Neural cell (in vitro differentiated cells): ENCODE measurements at regions not wholly inside any gene's neighbourhood (a gene's known extent, or its start where the extent isn't known, plus 50 kb on each side); places are given as distances from the start of the nearest gene placed in this dataset.

ENCODE experiments used
- H2AFZ ChIP-seq: fragments of 200-600, 300-800 bp; sonication (generic), shearing (Covaris generic); 2 replicates; pipeline ENCODE4 v1.6.0; 2014; ENCODE audit warnings: low read depth, mild to moderate bottlenecking, antibody characterized with exemption, low read length, moderate library complexity
- H3F3A ChIP-seq: fragments of 200-600 bp; shearing (Covaris generic); 2 replicates; pipeline ENCODE4 v1.6.1; 2016; ENCODE audit warnings: mild to moderate bottlenecking, moderate library complexity, mixed read lengths, antibody characterized with exemption, low read length; ENCODE audit not compliant: insufficient read depth, poor library complexity, severe bottlenecking
- H3K27ac ChIP-seq: fragments of 200-600, 300-800 bp; sonication (generic), shearing (Covaris generic); 2 replicates; pipeline ENCODE4 v1.5.1; 2014; ENCODE audit warnings: mild to moderate bottlenecking, low read length, moderate library complexity
- H3K27me3 ChIP-seq: fragments of 300-800, 200-600 bp; sonication (generic), shearing (Covaris generic); 2 replicates; pipeline ENCODE4 v1.6.0; 2014; ENCODE audit warnings: mild to moderate bottlenecking, low read depth, low read length, moderate library complexity; ENCODE audit not compliant: insufficient read depth
- H3K36me3 ChIP-seq: fragments of 300-800, 200-600 bp; sonication (generic), shearing (Covaris generic); 2 replicates; pipeline ENCODE4 v1.5.1; 2014; ENCODE audit warnings: mild to moderate bottlenecking, antibody characterized with exemption, low read length, moderate library complexity; ENCODE audit not compliant: insufficient read depth
- H3K4me2 ChIP-seq: fragments of 300-800, 200-600 bp; sonication (generic), shearing (Covaris generic); 2 replicates; pipeline ENCODE4 v1.6.0; 2014; ENCODE audit warnings: mild to moderate bottlenecking, low read length
- H3K4me3 ChIP-seq: fragments of 300-800, 200-600 bp; sonication (generic), shearing (Covaris generic); 2 replicates; pipeline ENCODE4 v1.5.1; 2014; ENCODE audit warnings: mild to moderate bottlenecking, low read length, moderate library complexity
- H3K79me2 ChIP-seq: fragments of 200-600 bp; shearing (Covaris generic); replicated peaks from 2 replicates; pipeline ENCODE4 v1.6.0; 2014; ENCODE audit warnings: mild to moderate bottlenecking, low read length, moderate library complexity; ENCODE audit not compliant: insufficient read depth
- H3K9ac ChIP-seq: fragments of 300-800, 200-600 bp; sonication (generic), shearing (Covaris generic); 2 replicates; pipeline ENCODE4 v1.6.1; 2016; ENCODE audit warnings: mild to moderate bottlenecking, low read length, mixed read lengths
- H3K9me2 ChIP-seq: fragments of 200-600 bp; shearing (Covaris generic); 2 replicates; pipeline ENCODE4 v1.6.1; 2016; ENCODE audit warnings: mild to moderate bottlenecking, low read length, mixed read lengths; ENCODE audit not compliant: insufficient read depth
- H3K9me3 ChIP-seq: fragments of 200-600, 300-800 bp; sonication (generic), shearing (Covaris generic); 2 replicates; pipeline ENCODE4 v1.6.1; 2016; ENCODE audit warnings: mild to moderate bottlenecking, mixed run types, low read length, moderate library complexity, mixed read lengths
- H4K20me1 ChIP-seq: fragments of 200-600 bp; shearing (Covaris generic); 2 replicates; pipeline ENCODE4 v1.6.1; 2016; ENCODE audit warnings: mild to moderate bottlenecking, mixed run types; ENCODE audit not compliant: insufficient read depth
- CTCF ChIP-seq: fragments of 450-650 bp; IDR thresholded peaks from 2 replicates; pipeline ENCODE4 v1.5.1; 2014; ENCODE audit warnings: antibody characterized with exemption, mild to moderate bottlenecking, moderate library complexity; ENCODE audit not compliant: poor library complexity, severe bottlenecking
- EP300 ChIP-seq: fragments of 450-650 bp; conservative IDR thresholded peaks from 2 replicates; pipeline ENCODE4 v1.6.1; 2014; ENCODE audit warnings: antibody characterized with exemption, mild to moderate bottlenecking, moderate library complexity; ENCODE audit not compliant: poor library complexity, severe bottlenecking
- MXI1 ChIP-seq: fragments of 450-650 bp; conservative IDR thresholded peaks from 2 replicates; pipeline ENCODE4 v1.6.1; 2014; ENCODE audit warnings: antibody characterized with exemption, mild to moderate bottlenecking; ENCODE audit not compliant: poor library complexity, severe bottlenecking
- POLR2AphosphoS5 ChIP-seq: IDR thresholded peaks from 2 replicates; pipeline ENCODE4 v1.6.1; 2012
- RAD21 ChIP-seq: fragments of 450-650 bp; conservative IDR thresholded peaks from 2 replicates; pipeline ENCODE4 v1.6.1; 2014; ENCODE audit warnings: antibody characterized with exemption, mild to moderate bottlenecking, moderate library complexity
- REST ChIP-seq: IDR thresholded peaks from 2 replicates; pipeline ENCODE4 v1.6.1; 2012; ENCODE audit warnings: borderline replicate concordance
- SMC3 ChIP-seq: fragments of 450-650 bp; conservative IDR thresholded peaks from 2 replicates; pipeline ENCODE4 v1.6.1; 2014; ENCODE audit warnings: antibody characterized with exemption, mild to moderate bottlenecking, moderate library complexity; ENCODE audit not compliant: poor library complexity
- TAF1 ChIP-seq: IDR thresholded peaks from 2 replicates; pipeline ENCODE4 v1.6.1; 2012; ENCODE audit warnings: low read depth

GRCh38 chr16:23013484-23013883 is 135.8 kb downstream of the USP31 start:
- no peak overlapping the region for H3K4me3 ChIP-seq
- TF ChIP-seq MXI1 (no peak), REST (no peak), SMC3 (no peak), CTCF (peak; percentile 23), EP300 (no peak), POLR2AphosphoS5 (no peak), TAF1 (no peak), RAD21 (no peak)
- H4K20me1 ChIP-seq: no peaks in the 10 kb centered on the region
- H3K9me2 ChIP-seq: no peaks in the 10 kb centered on the region
- H3K9ac ChIP-seq: no peak overlapping the region
- H3K9me3 ChIP-seq: no peaks in the 10 kb centered on the region
- no peaks in the 10 kb centered on the region for H3K36me3 ChIP-seq
- H3K27ac ChIP-seq: no peak overlapping the region
- no peaks in the 10 kb centered on the region for H3F3A ChIP-seq
- H3K79me2 ChIP-seq: no peaks in the 10 kb centered on the region
- H3K27me3 ChIP-seq: no peaks in the 10 kb centered on the region
- H2AFZ ChIP-seq: no peak overlapping the region
- no peak overlapping the region for H3K4me2 ChIP-seq

DNA sequence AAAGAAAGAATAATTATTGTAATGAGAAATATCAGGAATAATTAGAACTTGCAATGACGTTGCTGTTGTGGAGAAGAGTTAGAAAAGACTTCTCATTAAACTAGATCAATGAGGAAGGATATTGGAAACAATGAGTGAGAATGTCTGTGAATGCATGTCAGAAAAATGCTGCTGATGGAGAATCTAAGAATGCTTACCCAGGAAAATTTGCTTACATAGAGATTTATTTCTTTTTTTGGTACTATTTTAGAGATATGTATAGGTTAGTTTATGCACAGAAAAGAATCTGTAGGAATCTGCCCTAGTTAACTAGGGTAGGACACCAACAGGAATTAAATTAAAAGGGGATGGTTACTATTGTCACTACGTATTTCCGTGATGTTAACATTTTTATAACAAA is 140.2 kb downstream of the USP31 start:
- Histone ChIP-seq H3K9me2 (no peaks in the 10 kb centered on the region), H3K79me2 (no peaks in the 10 kb centered on the region), H3K9ac (no peak overlapping the region), H3K4me2 (no peak overlapping the region), H3K27me3 (no peaks in the 10 kb centered on the region), H3K4me3 (no peak overlapping the region), H3K27ac (no peak overlapping the region), H3K9me3 (no peaks in the 10 kb centered on the region), H3F3A (no peaks in the 10 kb centered on the region), H3K36me3 (no peaks in the 10 kb centered on the region), H4K20me1 (no peaks in the 10 kb centered on the region), H2AFZ (no peak overlapping the region)
- TF ChIP-seq REST (no peak), SMC3 (no peak), MXI1 (no peak), CTCF (no peak), EP300 (no peak)
